ENCODE measurements at regions not wholly inside any gene's neighbourhood (a gene's known extent, or its start where the extent isn't known, plus 50 kb on each side); places are given as distances from the start of the nearest gene placed in this dataset.
A peak's percentile ranks its signal among the peaks of the same experiment; 100 is the strongest.

GRCh38 chr1:87511449-87511848 lies 182.8 kb downstream of the LMO4 start:
- no peak for DNase-seq

- no peak for DNase-seq
Measured at GRCh38 chr1:87512431-87512830, 183.8 kb downstream of the LMO4 start.

- no peak for DNase-seq
Measured at GRCh38 chr1:87513255-87513654, 184.6 kb downstream of the LMO4 start.

- DNase-seq = no peak
Measured at GRCh38 chr1:87513966-87514660, 185.4 kb downstream of the LMO4 start.

- no peak for DNase-seq
Measured at GRCh38 chr1:87515781-87516180, 187.1 kb downstream of the LMO4 start.

- DNase-seq = no peak
Measured at GRCh38 chr1:87518794-87519193, 190.1 kb downstream of the LMO4 start.

GRCh38 chr1:87521452-87521851 lies 192.8 kb downstream of the LMO4 start:
- peak in 1 of 5 donors; percentile 12 for DNase-seq

- no peak for DNase-seq
Measured at GRCh38 chr1:87523466-87523865, 194.8 kb downstream of the LMO4 start.

GRCh38 chr1:87524021-87524754 lies 195.5 kb downstream of the LMO4 start:
- DNase-seq = no peak

GRCh38 chr1:87528754-87529517 lies 200.3 kb downstream of the LMO4 start:
- DNase-seq = peak in 1 of 5 donors; percentile 1

GRCh38 chr1:87530042-87530807 lies 201.5 kb downstream of the LMO4 start:
- DNase-seq = no peak

- DNase-seq = no peak
Measured at GRCh38 chr1:87535551-87535950, 206.9 kb downstream of the LMO4 start.

- no peak for DNase-seq
Measured at GRCh38 chr1:87539147-87539546, 210.5 kb downstream of the LMO4 start.

- no peak for DNase-seq
Measured at GRCh38 chr1:87542697-87543096, 214.0 kb downstream of the LMO4 start.

- DNase-seq = no peak
Measured at GRCh38 chr1:87549738-87550137, 221.1 kb downstream of the LMO4 start.

GRCh38 chr1:87553511-87553910 lies 224.8 kb downstream of the LMO4 start:
- no peak for DNase-seq

GRCh38 chr1:87555366-87555765 lies 226.7 kb downstream of the LMO4 start:
- DNase-seq = no peak

- DNase-seq = no peak
Measured at GRCh38 chr1:87556326-87556725, 227.6 kb downstream of the LMO4 start.

- DNase-seq = no peak
Measured at GRCh38 chr1:87558921-87559320, 230.2 kb downstream of the LMO4 start.

- no peak for DNase-seq
Measured at GRCh38 chr1:87560137-87560536, 231.5 kb downstream of the LMO4 start.

GRCh38 chr1:87560601-87561360 lies 232.1 kb downstream of the LMO4 start:
- DNase-seq = no peak

GRCh38 chr1:87563211-87563610 lies 234.5 kb downstream of the LMO4 start:
- DNase-seq = no peak
